K562 (cell line): ENCODE measurements at regions not wholly inside any gene's neighbourhood (a gene's known extent, or its start where the extent isn't known, plus 50 kb on each side); places are given as distances from the start of the nearest gene placed in this dataset.

Source experiments
- BRCA1 ChIP-seq, 2 experiments: fragments of 450-650 bp in 1 of 2; sonication (generic) in 1 of 2; formaldehyde crosslinking in 1 of 2; IDR thresholded peaks; 2 replicates each; pipeline versions ENCODE4 v1.5.0 to v1.6.1; 2017 to 2020; ENCODE audit warnings: mild to moderate bottlenecking in 1 of 2, missing genetic modification reagents in 1 of 2
- CHD4 ChIP-seq: fragments of 200-600 bp; sonication (generic); IDR thresholded peaks from 3 replicates; pipeline ENCODE4 v1.6.1; 2012; ENCODE audit warnings: low read depth, mild to moderate bottlenecking, mixed read lengths, low read length, inconsistent platforms; ENCODE audit not compliant: insufficient read depth, insufficient replicate concordance, poor library complexity, severe bottlenecking
- GATAD2B ChIP-seq: fragments of 450-650 bp; IDR thresholded peaks from 2 replicates; pipeline ENCODE4 v1.6.1; 2017; ENCODE audit warnings: mild to moderate bottlenecking, borderline replicate concordance
- MCM5 ChIP-seq: fragments of 450-650 bp; IDR thresholded peaks from 2 replicates; pipeline ENCODE4 v1.6.1; 2016; ENCODE audit warnings: low read depth
- SFPQ ChIP-seq: fragments of 200-400 bp; formaldehyde crosslinking; IDR thresholded peaks from 2 replicates; pipeline ENCODE4 v1.6.1; 2017; ENCODE audit warnings: mild to moderate bottlenecking, low read depth, low read length, moderate library complexity
- SRSF9 ChIP-seq: fragments of 200-400 bp; formaldehyde crosslinking; IDR thresholded peaks from 2 replicates; pipeline ENCODE4 v1.6.1; 2017; ENCODE audit warnings: low read depth, low read length, borderline replicate concordance
- TEAD2 ChIP-seq: fragments of 450-650 bp; IDR thresholded peaks from 2 replicates; pipeline ENCODE4 v1.6.1; 2016; ENCODE audit warnings: missing genetic modification characterization, control low read depth, missing compliant biosample characterization
- ZBTB12 ChIP-seq: fragments of 250-450 bp; sonication (Bioruptor Pico); IDR thresholded peaks from 2 replicates; pipeline ENCODE4 v1.4.0; 2020
- ZBTB5 ChIP-seq: fragments of 450-650 bp; IDR thresholded peaks from 2 replicates; pipeline ENCODE4 v1.6.1; 2017; ENCODE audit warnings: antibody characterized with exemption
- ZC3H4 ChIP-seq: sonication (generic); formaldehyde crosslinking; IDR thresholded peaks from 2 replicates; pipeline ENCODE4 v1.9.0; 2021; ENCODE audit warnings: missing genetic modification reagents, borderline replicate concordance
- ZNF140 ChIP-seq: fragments of 250-450 bp; sonication (Bioruptor Pico); IDR thresholded peaks from 2 replicates; pipeline ENCODE4 v1.8.0; 2021; ENCODE audit warnings: moderate library complexity, mild to moderate bottlenecking, inconsistent platforms

- TF ChIP-seq ZBTB12 = no peak
- no peak for TF ChIP-seq ZBTB5
- no peak for TF ChIP-seq TEAD2 (tag)
- no peak for TF ChIP-seq CHD4
- TF ChIP-seq ZC3H4 (CRISPR knock-in tag) = no peak
- no peak for TF ChIP-seq MCM5
- TF ChIP-seq SFPQ = no peak
- TF ChIP-seq SRSF9 = no peak
- no peak for TF ChIP-seq ZNF140 (CRISPR knock-in tag)
- TF ChIP-seq GATAD2B = no peak
- no peak for TF ChIP-seq BRCA1 (IDR thresholded peaks at IDR 0.05)
- no peak for TF ChIP-seq BRCA1 (CRISPR knock-in tag; IDR thresholded peaks at IDR 0.05)
These were observed 673.1 kb upstream of the KLF4 start (continued) for GRCh38 chr9:108162664-108163063.
